SK-N-SH treated with all-trans-retinoic acid at 6 μM for 48 hours (cell line): ENCODE measurements at regions not wholly inside any gene's neighbourhood (a gene's known extent, or its start where the extent isn't known, plus 50 kb on each side); places are given as distances from the start of the nearest gene placed in this dataset.

ENCODE experiments used
- ATAC-seq: fragments of 200-7000 bp; cut with Tn5 transposase; 3 replicates; pipeline ENCODE4 v1.9.1; 2020; ENCODE audit warnings: mild to moderate bottlenecking, moderate library complexity
- ARNTL ChIP-seq: fragments of 450-650 bp; formaldehyde crosslinking; IDR thresholded peaks from 2 replicates; pipeline ENCODE4 v1.5.0; 2020; ENCODE audit warnings: low read depth, mild to moderate bottlenecking, moderate library complexity, borderline replicate concordance
- BACH2 ChIP-seq: fragments of 250-450 bp; sonication (Bioruptor Pico); IDR thresholded peaks from 2 replicates; pipeline ENCODE4 v1.9.0; 2021; ENCODE audit warnings: mild to moderate bottlenecking, borderline replicate concordance
- CREB5 ChIP-seq: fragments of 250-450 bp; sonication (Bioruptor Pico); IDR thresholded peaks from 2 replicates; pipeline ENCODE4 v1.5.1; 2020; ENCODE audit warnings: low read depth, mild to moderate bottlenecking, moderate library complexity
- CSDC2 ChIP-seq: fragments of 250-450 bp; sonication (Bioruptor Pico); IDR thresholded peaks from 2 replicates; pipeline ENCODE4 v1.5.0; 2020; ENCODE audit warnings: mild to moderate bottlenecking, moderate library complexity
- CSRNP3 ChIP-seq: fragments of 250-450 bp; sonication (Bioruptor Pico); IDR thresholded peaks from 2 replicates; pipeline ENCODE4 v1.5.1; 2021; ENCODE audit warnings: mild to moderate bottlenecking, moderate library complexity
- ESRRG ChIP-seq: fragments of 250-450 bp; sonication (Bioruptor Pico); IDR thresholded peaks from 2 replicates; pipeline ENCODE4 v1.6.1; 2021; ENCODE audit warnings: mild to moderate bottlenecking
- GLIS3 ChIP-seq: fragments of 250-450 bp; sonication (Bioruptor Pico); IDR thresholded peaks from 2 replicates; pipeline ENCODE4 v1.5.0; 2020; ENCODE audit warnings: mild to moderate bottlenecking, moderate library complexity
- ISL1 ChIP-seq: fragments of 250-450 bp; sonication (Bioruptor Pico); IDR thresholded peaks from 2 replicates; pipeline ENCODE4 v2.1.2; 2022; ENCODE audit warnings: mild to moderate bottlenecking, moderate library complexity
- OSR1 ChIP-seq: fragments of 250-450 bp; sonication (Bioruptor Pico); IDR thresholded peaks from 2 replicates; pipeline ENCODE4 v1.8.0; 2022; ENCODE audit warnings: moderate library complexity, mild to moderate bottlenecking, inconsistent platforms
- PATZ1 ChIP-seq: fragments of 250-450 bp; sonication (Bioruptor Pico); IDR thresholded peaks from 2 replicates; pipeline ENCODE4 v1.8.0; 2020; ENCODE audit warnings: mild to moderate bottlenecking, moderate library complexity, borderline replicate concordance
- POU6F1 ChIP-seq: fragments of 250-450 bp; sonication (Bioruptor Pico); IDR thresholded peaks from 2 replicates; pipeline ENCODE4 v1.8.0; 2021; ENCODE audit warnings: low read depth, mild to moderate bottlenecking, moderate library complexity, borderline replicate concordance
- PPARA ChIP-seq: fragments of 250-450 bp; sonication (Bioruptor Pico); IDR thresholded peaks from 2 replicates; pipeline ENCODE4 v1.5.0; 2020; ENCODE audit warnings: mild to moderate bottlenecking, borderline replicate concordance
- RARB ChIP-seq: fragments of 250-450 bp; sonication (Bioruptor Pico); IDR thresholded peaks from 2 replicates; pipeline ENCODE4 v1.8.0; 2021; ENCODE audit warnings: mild to moderate bottlenecking, moderate library complexity
- SNAI2 ChIP-seq: fragments of 250-450 bp; sonication (Bioruptor Pico); IDR thresholded peaks from 2 replicates; pipeline ENCODE4 v1.5.0; 2020; ENCODE audit warnings: mild to moderate bottlenecking, moderate library complexity
- TOX ChIP-seq: fragments of 250-450 bp; sonication (Bioruptor Pico); IDR thresholded peaks from 2 replicates; pipeline ENCODE4 v1.8.0; 2021; ENCODE audit warnings: mild to moderate bottlenecking, moderate library complexity, borderline replicate concordance
- TSHZ2 ChIP-seq: fragments of 250-450 bp; sonication (Bioruptor Pico); IDR thresholded peaks from 2 replicates; pipeline ENCODE4 v1.5.0; 2020; ENCODE audit warnings: mild to moderate bottlenecking, moderate library complexity
- ZFP3 ChIP-seq: fragments of 250-450 bp; sonication (Bioruptor Pico); IDR thresholded peaks from 2 replicates; pipeline ENCODE4 v1.5.0; 2020; ENCODE audit warnings: mild to moderate bottlenecking, moderate library complexity
- ZFP30 ChIP-seq: fragments of 450-650 bp; formaldehyde crosslinking; IDR thresholded peaks from 2 replicates; pipeline ENCODE4 v1.5.0; 2022; ENCODE audit warnings: mild to moderate bottlenecking, moderate library complexity
- ZNF565 ChIP-seq: fragments of 450-650 bp; formaldehyde crosslinking; conservative IDR thresholded peaks from 2 replicates; pipeline ENCODE4 v1.5.0; 2020; ENCODE audit warnings: low read depth, mild to moderate bottlenecking, moderate library complexity
- ZNF70 ChIP-seq: fragments of 450-650 bp; formaldehyde crosslinking; IDR thresholded peaks from 2 replicates; pipeline ENCODE4 v1.5.0; 2020; ENCODE audit warnings: mild to moderate bottlenecking, moderate library complexity
- ZNF8 ChIP-seq: fragments of 450-650 bp; formaldehyde crosslinking; IDR thresholded peaks from 2 replicates; pipeline ENCODE4 v1.5.0; 2020; ENCODE audit warnings: mild to moderate bottlenecking, moderate library complexity

DNA sequence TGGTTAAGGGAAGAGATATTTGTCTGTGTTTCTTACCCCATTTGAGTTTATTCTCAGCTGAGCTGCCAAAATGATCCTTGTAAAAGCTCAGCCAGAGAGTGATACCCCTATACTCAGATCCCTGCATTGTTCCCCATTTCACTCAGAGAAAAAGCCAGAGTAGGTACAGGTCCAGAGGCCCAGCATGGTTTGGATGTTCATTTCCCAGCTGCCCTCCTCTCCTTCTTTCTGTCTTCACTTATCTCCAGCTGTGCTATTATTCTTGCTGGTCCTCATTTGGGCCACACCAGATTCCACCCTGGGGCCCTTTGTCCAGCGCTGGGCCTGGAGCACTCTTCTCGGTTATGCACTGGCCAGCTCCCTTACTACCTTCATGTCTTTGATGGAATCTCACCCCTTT lies 187.7 kb downstream of the CHRM3 start:
- TF ChIP-seq ESRRG (CRISPR knock-in tag) (no peak), ARNTL (CRISPR knock-in tag) (no peak), TSHZ2 (CRISPR knock-in tag) (no peak), PATZ1 (CRISPR knock-in tag) (no peak), PPARA (CRISPR knock-in tag) (no peak), CREB5 (CRISPR knock-in tag) (no peak), ZFP30 (CRISPR knock-in tag) (no peak), ISL1 (CRISPR knock-in tag) (no peak), ZFP3 (CRISPR knock-in tag) (no peak), POU6F1 (CRISPR knock-in tag) (no peak), CSDC2 (CRISPR knock-in tag) (no peak), ZNF565 (CRISPR knock-in tag) (no peak), ZNF8 (CRISPR knock-in tag) (no peak), RARB (CRISPR knock-in tag) (no peak), SNAI2 (no peak), CSRNP3 (CRISPR knock-in tag) (no peak), GLIS3 (CRISPR knock-in tag) (no peak), TOX (CRISPR knock-in tag) (no peak), OSR1 (CRISPR knock-in tag) (no peak), BACH2 (CRISPR knock-in tag) (no peak)
- no peak for ATAC-seq

DNA sequence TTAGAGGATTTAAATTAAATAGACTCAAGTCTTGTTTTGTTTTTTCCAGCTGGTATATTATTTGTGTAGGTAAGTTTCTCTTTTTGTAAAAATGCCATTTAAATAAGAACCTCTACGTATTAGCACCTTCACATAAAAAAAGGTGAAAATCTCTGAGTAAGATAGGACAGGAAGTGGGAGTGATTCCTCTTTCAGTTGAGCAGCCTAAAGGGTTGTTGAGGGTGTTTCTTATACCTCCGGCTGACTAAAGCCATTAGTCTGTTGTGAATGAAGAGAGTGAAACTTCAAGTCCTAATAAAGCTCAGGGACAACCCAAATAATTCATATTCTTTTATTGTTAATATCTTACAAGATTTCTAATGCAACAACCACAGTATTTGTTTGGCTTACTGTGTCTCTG lies 188.7 kb downstream of the CHRM3 start:
- no peak for ATAC-seq
- TF ChIP-seq OSR1 (CRISPR knock-in tag) (no peak), ISL1 (CRISPR knock-in tag) (no peak), ZFP30 (CRISPR knock-in tag) (no peak), BACH2 (CRISPR knock-in tag) (no peak), TSHZ2 (CRISPR knock-in tag) (no peak), CSDC2 (CRISPR knock-in tag) (no peak), ZNF70 (CRISPR knock-in tag) (no peak), POU6F1 (CRISPR knock-in tag) (no peak), CSRNP3 (CRISPR knock-in tag) (no peak)
